Fibroblast of skin of right quadriceps (primary cell): ENCODE measurements at regions not wholly inside any gene's neighbourhood (a gene's known extent, or its start where the extent isn't known, plus 50 kb on each side); places are given as distances from the start of the nearest gene placed in this dataset.
"Not testable (repeated sequence)": the region's sequence is repeated elsewhere in the genome, so short reads cannot be mapped to it uniquely, and the experiment has no call there.

ENCODE experiments used
- DNase-seq: peaks from one replicate; pipeline ENCODE4 v3.0.0-alpha.2; 2013

DNA sequence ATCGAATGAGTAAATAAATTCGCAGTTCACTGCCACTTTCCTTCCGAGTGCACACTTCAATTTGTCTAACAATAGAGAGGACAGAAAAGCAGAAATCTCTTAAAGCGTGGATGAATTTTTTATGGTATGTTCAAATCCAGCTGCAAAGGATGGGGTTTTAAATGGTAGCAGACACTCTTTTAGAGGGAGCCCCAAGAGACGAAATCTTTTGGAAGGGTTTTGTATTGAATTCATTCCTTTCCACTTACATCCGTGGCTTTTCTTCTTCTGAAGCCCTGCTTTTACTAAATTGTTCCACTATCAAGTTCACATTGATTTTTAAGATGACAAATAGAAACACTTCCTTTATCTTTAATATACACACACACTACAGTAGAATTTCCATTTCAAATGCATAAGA lies 680.7 kb downstream of the NR4A2 start:
- no peak for DNase-seq

GRCh38 chr2:155645791-155646190 lies 686.7 kb downstream of the NR4A2 start:
- DNase-seq: no peak

DNA sequence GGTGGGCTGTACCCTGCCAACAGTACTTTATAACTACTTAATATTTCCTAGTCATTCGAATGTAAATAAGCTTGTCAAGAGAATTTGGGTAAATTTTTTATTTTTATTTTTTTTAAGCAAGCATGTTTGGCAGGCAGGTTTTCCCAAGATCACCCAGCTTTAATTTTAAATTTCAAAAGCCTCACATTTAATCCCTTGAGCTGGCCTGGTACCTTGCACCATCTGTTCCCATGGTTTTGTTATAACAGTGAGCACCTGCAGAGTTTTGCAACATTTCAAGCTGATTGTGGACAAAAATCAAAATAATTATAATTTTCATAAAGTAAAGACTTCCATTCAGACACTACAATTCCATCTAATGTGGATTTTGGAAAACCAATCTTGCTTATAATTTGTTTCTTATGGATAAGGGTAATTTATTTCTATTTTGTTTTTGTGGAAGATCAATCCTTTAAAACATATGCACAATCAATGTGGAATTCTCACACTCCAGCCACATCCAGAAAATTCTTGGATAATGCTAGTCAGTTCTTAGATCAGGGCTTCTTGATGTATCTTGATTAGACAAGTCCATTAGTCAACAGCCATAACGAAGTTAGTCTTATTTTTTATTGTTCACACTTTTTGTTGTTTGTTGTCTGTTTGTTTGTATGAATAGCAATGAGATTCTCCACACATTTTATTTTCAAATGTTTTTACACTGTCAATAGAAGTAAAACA lies 689.3 kb downstream of the NR4A2 start:
- no peak for DNase-seq

GRCh38 chr2:155633887-155634570 lies 698.5 kb downstream of the NR4A2 start:
- no peak for DNase-seq

- DNase-seq: no peak
These were observed 699.3 kb downstream of the NR4A2 start for GRCh38 chr2:155633060-155633839.

- DNase-seq: no peak
These were observed 701.8 kb downstream of the NR4A2 start for GRCh38 chr2:155630760-155631159.

- no peak for DNase-seq
These were observed 710.1 kb downstream of the NR4A2 start for GRCh38 chr2:155622443-155622842.

GRCh38 chr2:155600914-155601760 lies 731.4 kb downstream of the NR4A2 start:
- no peak for DNase-seq

DNA sequence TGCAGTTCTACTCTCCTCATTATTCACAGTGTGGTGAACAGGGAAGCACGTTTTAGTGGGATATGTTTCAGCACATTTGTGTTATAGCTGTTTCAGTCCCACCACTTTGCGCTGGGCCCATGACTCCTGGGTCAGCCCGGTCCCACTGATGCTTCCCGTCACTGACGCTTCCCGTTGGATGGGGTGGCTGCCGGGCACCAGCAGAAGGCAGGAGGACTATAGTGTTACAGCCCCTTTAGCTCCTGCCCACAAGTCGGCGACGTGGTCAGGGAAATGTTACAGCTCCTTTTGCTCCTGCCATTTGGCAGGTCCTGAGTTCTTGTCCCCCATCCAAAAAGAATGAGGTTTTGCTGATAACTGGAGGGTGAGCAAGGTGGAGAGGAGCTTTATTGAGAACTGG lies 732.2 kb downstream of the NR4A2 start:
- no peak for DNase-seq

DNA sequence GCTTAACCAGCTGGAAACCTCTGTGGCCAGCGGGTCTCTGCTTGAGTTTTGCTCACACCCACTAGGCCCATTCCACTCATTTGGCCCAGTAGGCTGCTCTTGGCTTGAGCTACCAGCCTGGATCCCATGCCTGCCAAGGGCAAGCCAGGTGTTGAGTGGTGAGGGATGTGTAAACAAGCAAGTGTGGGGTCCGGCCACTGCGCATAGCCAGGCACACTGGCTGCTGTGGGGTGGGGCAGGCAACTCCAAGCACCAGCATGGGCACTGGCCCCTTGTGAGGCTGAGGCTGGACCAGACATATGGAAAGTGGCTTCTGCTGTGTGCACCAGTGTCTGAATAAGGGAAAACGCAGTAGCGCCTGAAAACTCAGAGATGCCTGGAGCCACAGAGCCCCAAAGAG lies 732.7 kb downstream of the NR4A2 start:
- DNase-seq: no peak

GRCh38 chr2:155583674-155584195 lies 748.8 kb downstream of the NR4A2 start:
- no peak for DNase-seq

DNA sequence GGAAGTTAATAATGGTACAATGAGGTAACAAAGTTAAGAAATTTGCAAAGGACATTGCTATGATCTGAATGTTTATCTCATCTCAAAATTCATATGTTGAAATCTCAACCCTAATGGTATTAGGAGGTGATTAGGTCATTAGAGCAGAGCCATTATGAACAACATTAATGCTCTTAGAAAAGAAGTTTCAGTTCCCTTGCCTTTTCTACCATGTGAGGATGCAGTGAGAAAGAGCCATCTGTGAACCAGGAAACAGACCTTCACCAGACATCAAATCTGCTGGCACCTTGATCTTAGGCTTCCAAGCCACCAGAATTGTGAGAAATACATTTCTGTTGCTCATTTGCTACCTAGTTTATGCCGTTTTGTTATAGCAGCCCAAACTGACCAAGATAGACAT lies 757.6 kb downstream of the NR4A2 start:
- DNase-seq: no peak

GRCh38 chr2:155547571-155547970 lies 785.0 kb downstream of the NR4A2 start:
- DNase-seq: no peak

DNA sequence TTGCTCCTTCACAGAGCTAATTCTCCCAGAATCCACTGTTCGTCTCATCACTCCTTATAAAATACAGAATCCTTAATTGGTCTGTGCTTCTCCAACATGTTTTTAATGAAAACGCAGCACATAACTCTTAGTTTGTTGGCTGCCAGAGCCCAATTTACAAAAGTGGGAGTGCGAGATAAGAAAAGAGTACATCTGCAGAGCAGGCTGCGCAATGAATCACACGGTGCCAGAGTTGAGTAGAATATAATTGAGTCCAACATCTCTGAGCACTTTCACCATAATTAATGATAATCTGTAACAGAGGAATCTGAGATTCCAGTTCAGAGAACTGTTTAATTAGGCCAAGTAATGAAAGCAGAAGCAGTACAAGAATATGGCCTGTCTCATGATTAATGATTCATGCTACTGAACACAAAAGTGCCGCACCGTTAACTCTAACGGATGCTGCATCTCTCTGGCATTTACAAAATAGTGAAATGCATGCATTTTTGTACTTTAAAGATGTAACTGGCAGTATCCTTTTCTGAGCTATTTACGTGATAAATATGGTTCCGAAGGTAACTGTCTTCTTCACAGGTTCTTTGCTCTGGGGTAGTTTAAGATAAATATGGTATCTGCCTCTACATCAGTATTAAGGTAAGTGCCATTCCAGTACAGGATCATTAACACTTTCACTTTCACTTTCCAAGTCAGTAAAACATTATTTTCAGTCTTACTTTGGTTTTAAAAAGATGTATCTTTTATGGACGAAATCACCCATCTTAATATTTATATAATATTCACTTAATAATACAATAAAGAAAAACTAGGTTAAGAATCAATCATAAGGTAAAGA lies 785.6 kb downstream of the NR4A2 start:
- peak; percentile 7 for DNase-seq

DNA sequence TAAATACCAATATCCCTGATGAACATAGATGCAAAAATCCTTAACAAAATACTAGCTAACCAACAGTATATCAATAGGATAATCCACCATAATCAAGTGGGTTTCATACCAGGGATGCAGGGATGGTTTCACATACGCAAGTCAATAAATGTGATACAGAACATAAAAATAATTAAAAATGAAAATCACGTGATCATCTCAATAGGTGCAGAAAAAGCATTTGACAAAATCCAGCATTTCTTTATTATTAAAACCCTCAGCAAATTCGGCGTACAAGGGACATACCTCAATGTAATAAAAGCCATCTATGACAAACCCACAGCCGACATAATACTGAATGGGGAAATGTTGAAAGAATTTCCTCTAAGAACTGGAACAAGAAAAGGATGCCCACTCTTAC lies 793.5 kb downstream of the NR4A2 start:
- not testable (repeated sequence) for DNase-seq

- DNase-seq: no peak
These were observed 804.5 kb downstream of the NR4A2 start for GRCh38 chr2:155528034-155528433.

DNA sequence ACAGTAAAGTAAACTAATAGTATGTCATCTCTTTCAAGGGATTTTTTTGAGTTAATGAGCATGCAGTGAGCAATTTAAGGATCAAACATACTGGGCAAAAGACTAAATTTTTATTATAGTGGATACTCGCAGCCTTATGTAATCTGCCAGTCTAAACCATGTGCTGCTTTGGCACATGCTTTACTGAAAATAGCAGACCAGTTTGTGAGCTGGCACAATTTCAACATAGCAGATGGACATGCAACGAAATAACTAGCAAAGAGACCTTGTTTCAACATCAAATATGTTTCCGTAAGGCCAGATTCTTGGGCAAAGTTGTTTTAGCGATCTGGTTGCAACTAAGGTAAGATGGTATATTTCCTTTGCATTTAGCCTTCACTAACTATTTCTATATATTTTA lies 807.3 kb downstream of the NR4A2 start:
- DNase-seq: no peak

DNA sequence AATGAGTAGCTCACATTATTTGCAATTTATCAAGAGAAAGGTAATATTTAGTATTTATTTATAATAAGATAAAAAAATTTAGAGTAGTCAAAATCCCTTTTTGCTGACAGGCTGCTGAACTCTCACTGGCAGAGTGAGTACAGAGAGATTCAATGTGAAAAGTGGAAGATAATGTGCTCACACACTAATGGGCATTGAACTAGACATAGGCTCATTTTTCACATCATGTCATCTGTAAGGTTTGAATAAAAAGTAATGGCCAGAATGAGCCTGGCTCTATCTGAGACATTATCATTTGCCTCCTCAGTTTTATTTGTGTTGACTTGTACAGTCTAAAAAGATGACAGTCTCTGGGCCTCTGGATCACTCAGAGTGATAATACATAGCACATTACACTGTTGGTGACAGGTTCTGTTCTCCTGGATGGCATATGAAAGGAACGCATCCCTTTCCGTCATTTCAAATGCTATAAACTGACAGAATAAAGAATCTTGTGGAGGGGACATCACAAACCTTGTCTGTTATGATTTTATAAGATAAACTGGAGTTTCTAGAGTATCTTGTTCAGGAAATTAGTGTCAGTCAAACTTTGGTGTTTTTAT lies 812.9 kb downstream of the NR4A2 start:
- no peak for DNase-seq

DNA sequence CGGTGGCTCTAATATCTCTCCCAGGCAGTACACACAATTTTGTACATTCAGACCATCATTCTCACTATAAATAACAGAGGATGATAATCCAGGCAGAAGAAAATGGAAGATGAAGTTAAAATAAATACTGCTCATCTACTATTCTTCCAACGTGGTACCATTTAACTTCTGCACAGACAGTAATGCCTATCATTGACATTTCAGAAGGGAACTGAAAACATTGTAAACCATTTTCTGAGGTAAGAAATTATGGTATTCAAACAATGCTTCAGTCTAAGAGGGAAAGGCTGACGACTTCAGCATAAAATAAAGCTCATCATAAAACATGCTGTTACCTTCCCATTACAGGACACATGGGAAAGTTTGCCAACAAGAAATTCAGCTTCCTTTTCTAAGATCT lies 814.4 kb downstream of the NR4A2 start:
- no peak for DNase-seq

DNA sequence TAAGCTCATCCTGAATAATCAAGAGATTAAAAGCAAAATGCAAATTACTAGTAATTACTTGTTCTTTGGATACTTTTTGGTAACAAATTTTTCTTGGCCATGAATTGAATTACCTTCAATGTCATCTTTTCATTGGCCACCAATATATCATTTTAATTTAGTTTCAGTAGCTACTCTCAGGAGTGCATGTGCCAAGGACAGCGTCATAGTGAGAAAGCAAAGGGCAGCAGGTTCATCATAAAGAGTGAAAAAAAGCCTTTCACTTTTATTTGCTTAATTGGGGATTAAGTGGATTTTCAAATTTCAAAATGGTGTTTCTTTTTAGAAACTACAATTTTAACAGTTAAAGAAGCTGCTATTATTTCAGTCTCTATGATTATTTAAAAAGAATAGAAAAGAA lies 815.2 kb downstream of the NR4A2 start:
- DNase-seq: no peak

DNA sequence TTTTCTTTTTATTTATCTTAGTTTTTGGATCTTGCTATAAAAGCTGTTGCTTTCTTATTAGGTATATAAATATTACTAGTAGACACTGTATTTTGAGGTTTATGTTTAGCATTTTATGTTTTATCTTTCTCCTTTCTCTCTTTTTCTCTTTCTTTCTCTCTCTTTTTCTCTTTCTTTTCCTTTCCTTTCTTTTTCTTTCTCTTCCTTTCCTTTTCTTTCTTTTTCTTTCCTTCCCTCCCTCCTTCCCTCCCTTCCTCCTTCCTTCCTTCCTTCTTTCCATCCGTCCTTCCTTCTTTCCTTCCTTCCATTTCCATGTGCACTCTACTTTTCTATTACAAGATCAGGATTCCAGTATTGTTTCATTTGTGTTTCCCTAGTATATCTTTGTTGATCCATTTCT lies 814.8 kb downstream of the KCNJ3 start:
- no peak for DNase-seq
